ENCODE measurements at regions not wholly inside any gene's neighbourhood (a gene's known extent, or its start where the extent isn't known, plus 50 kb on each side); places are given as distances from the start of the nearest gene placed in this dataset.

- peaks cover 0 to 13% (median 4%) of the 10 kb centered on the region in 5 donors for H3K27me3 Mint-ChIP-seq
- no peaks in the 10 kb centered on the region for H3K9me3 ChIP-seq (ENCODE audit: control insufficient read depth in 2 of 3, low read length in 3 of 3)
- no peaks in the 10 kb centered on the region for H3K36me3 ChIP-seq (ENCODE audit: control insufficient read depth in 2 of 3, insufficient read depth in 3 of 3, low read length in 3 of 3)
- ChIA-PET CTCF (no interaction called here), POLR2A (no interaction called here)
- no peak overlapping the region for H3K27ac ChIP-seq (ENCODE audit: low read depth, low read length)
- H3K9me3 Mint-ChIP-seq, result peaks cover 0 to 15% (median 6%) of the 10 kb centered on the region in 11 donors
- H3K27ac Mint-ChIP-seq, result no peak overlapping the region
- H3K4me3 Mint-ChIP-seq, result no peak overlapping the region
- ATAC-seq (no peak), DNase-seq (no peak)
- H3K4me3 ChIP-seq (ENCODE audit: low read length), result no peak overlapping the region
- no peaks in the 10 kb centered on the region for H3K36me3 Mint-ChIP-seq
- no peaks in the 10 kb centered on the region for H3K4me1 ChIP-seq (ENCODE audit: control insufficient read depth in 2 of 2, insufficient read depth in 2 of 2, low read length in 2 of 2)
- no peaks in the 10 kb centered on the region for H3K4me1 Mint-ChIP-seq
- H3K27me3 ChIP-seq (ENCODE audit: control insufficient read depth in 2 of 2, insufficient read depth in 2 of 2, low read length in 2 of 2), result no peaks in the 10 kb centered on the region
- intact Hi-C loops (cut with micrococcal nuclease), result no loop called here
Measured at GRCh38 chr2:17302281-17302680, 216.0 kb downstream of the RAD51AP2 start.

DNA sequence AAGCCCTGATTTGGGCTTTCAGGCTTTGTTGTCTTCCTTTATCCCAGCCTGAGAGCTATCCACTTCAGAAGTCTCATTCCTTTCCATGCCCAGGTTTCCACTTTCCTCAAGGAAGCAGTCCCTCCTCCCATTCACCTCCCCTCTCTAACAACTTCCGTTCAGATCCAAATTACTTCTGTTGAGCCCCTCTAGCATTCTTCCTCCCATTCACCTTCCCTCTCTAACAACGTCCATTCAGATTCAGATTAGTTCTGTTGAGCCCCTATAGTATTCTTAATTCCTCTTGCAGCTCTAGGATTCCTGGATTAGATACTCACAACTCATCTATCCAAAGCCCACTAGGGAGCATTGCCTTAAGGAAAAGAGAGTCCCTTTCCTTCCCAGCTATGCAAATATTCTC lies 216.8 kb downstream of the RAD51AP2 start:
- Mint-ChIP-seq H3K27ac (no peak overlapping the region), H3K36me3 (no peaks in the 10 kb centered on the region), H3K4me3 (no peak overlapping the region), H3K27me3 (peaks cover 0 to 13% (median 4%) of the 10 kb centered on the region in 5 donors), H3K9me3 (peaks cover 0 to 15% (median 6%) of the 10 kb centered on the region in 11 donors), H3K4me1 (no peaks in the 10 kb centered on the region)
- Histone ChIP-seq H3K36me3 (ENCODE audit: control insufficient read depth in 2 of 3, insufficient read depth in 3 of 3, low read length in 3 of 3) (no peaks in the 10 kb centered on the region), H3K4me3 (ENCODE audit: low read length) (no peak overlapping the region), H3K4me1 (ENCODE audit: control insufficient read depth in 2 of 2, insufficient read depth in 2 of 2, low read length in 2 of 2) (no peaks in the 10 kb centered on the region), H3K27ac (ENCODE audit: low read depth, low read length) (no peak overlapping the region), H3K9me3 (ENCODE audit: control insufficient read depth in 2 of 3, low read length in 3 of 3) (no peaks in the 10 kb centered on the region), H3K27me3 (ENCODE audit: control insufficient read depth in 2 of 2, insufficient read depth in 2 of 2, low read length in 2 of 2) (no peaks in the 10 kb centered on the region)
- ChIA-PET CTCF (no interaction called here), POLR2A (no interaction called here)
- DNase-seq (no peak), ATAC-seq (no peak)
- intact Hi-C loops (cut with micrococcal nuclease), result no loop called here

GRCh38 chr2:17299891-17300540 lies 218.2 kb downstream of the RAD51AP2 start:
- no peak overlapping the region for H3K27ac Mint-ChIP-seq
- no peak overlapping the region for H3K4me3 ChIP-seq (ENCODE audit: low read length)
- H3K36me3 ChIP-seq (ENCODE audit: control insufficient read depth in 2 of 3, insufficient read depth in 3 of 3, low read length in 3 of 3), result no peaks in the 10 kb centered on the region
- no peaks in the 10 kb centered on the region for H3K4me1 Mint-ChIP-seq
- H3K9me3 ChIP-seq (ENCODE audit: control insufficient read depth in 2 of 3, low read length in 3 of 3), result no peaks in the 10 kb centered on the region
- POLR2A ChIA-PET, result no interaction called here
- no peak overlapping the region for H3K27ac ChIP-seq (ENCODE audit: low read depth, low read length)
- H3K36me3 Mint-ChIP-seq, result no peaks in the 10 kb centered on the region
- H3K4me3 Mint-ChIP-seq, result no peak overlapping the region
- intact Hi-C loops (cut with micrococcal nuclease), result no loop called here
- peaks cover 0 to 13% (median 4%) of the 10 kb centered on the region in 5 donors for H3K27me3 Mint-ChIP-seq
- no peak for ATAC-seq
- DNase-seq, result no peak
- no peaks in the 10 kb centered on the region for H3K4me1 ChIP-seq (ENCODE audit: control insufficient read depth in 2 of 2, insufficient read depth in 2 of 2, low read length in 2 of 2)
- peaks cover 0 to 15% (median 6%) of the 10 kb centered on the region in 11 donors for H3K9me3 Mint-ChIP-seq
- H3K27me3 ChIP-seq (ENCODE audit: control insufficient read depth in 2 of 2, insufficient read depth in 2 of 2, low read length in 2 of 2), result no peaks in the 10 kb centered on the region
- CTCF ChIA-PET, result no interaction called here

DNA sequence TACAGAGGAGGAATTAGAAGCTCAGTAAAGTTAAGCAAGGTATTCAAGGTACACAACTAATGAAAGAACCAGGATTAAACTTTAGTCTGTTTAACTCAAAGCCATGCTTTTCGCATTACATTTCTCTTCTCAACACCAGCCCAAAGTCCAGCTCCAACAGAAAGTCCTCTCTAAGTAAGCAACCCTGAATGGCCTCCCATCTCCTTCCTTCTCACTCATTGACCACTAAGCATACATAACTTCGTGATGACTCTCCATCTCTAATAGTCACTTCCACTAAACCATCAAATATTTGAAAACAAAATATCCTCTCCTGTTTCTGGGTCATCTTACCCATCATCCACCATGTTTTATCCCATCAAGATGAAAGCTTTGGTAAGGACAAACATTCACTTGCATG lies 219.8 kb downstream of the RAD51AP2 start:
- DNase-seq (no peak), ATAC-seq (no peak)
- H3K4me1 ChIP-seq (ENCODE audit: control insufficient read depth in 2 of 2, insufficient read depth in 2 of 2, low read length in 2 of 2), result no peaks in the 10 kb centered on the region
- H3K27ac ChIP-seq (ENCODE audit: low read depth, low read length), result no peak overlapping the region
- peaks cover 0 to 15% (median 5%) of the 10 kb centered on the region in 11 donors for H3K9me3 Mint-ChIP-seq
- ChIA-PET CTCF (no interaction called here), POLR2A (no interaction called here)
- no peaks in the 10 kb centered on the region for H3K36me3 ChIP-seq (ENCODE audit: control insufficient read depth in 2 of 3, insufficient read depth in 3 of 3, low read length in 3 of 3)
- no peak overlapping the region for H3K4me3 Mint-ChIP-seq
- no peaks in the 10 kb centered on the region for H3K9me3 ChIP-seq (ENCODE audit: control insufficient read depth in 2 of 3, low read length in 3 of 3)
- no peaks in the 10 kb centered on the region for H3K27me3 ChIP-seq (ENCODE audit: control insufficient read depth in 2 of 2, insufficient read depth in 2 of 2, low read length in 2 of 2)
- no peak overlapping the region for H3K4me3 ChIP-seq (ENCODE audit: low read length)
- peaks cover 0 to 13% (median 4%) of the 10 kb centered on the region in 5 donors for H3K27me3 Mint-ChIP-seq
- H3K27ac Mint-ChIP-seq, result no peak overlapping the region
- H3K36me3 Mint-ChIP-seq, result no peaks in the 10 kb centered on the region
- H3K4me1 Mint-ChIP-seq, result no peaks in the 10 kb centered on the region
- intact Hi-C loops (cut with micrococcal nuclease), result no loop called here

GRCh38 chr2:17296686-17297085 lies 221.6 kb downstream of the RAD51AP2 start:
- no peak for DNase-seq
- Histone ChIP-seq H3K4me1 (ENCODE audit: control insufficient read depth in 2 of 2, insufficient read depth in 2 of 2, low read length in 2 of 2) (no peaks in the 10 kb centered on the region), H3K27me3 (ENCODE audit: control insufficient read depth in 2 of 2, insufficient read depth in 2 of 2, low read length in 2 of 2) (no peaks in the 10 kb centered on the region), H3K36me3 (ENCODE audit: control insufficient read depth in 2 of 3, insufficient read depth in 3 of 3, low read length in 3 of 3) (no peaks in the 10 kb centered on the region), H3K9me3 (ENCODE audit: control insufficient read depth in 2 of 3, low read length in 3 of 3) (no peaks in the 10 kb centered on the region), H3K27ac (ENCODE audit: low read depth, low read length) (no peak overlapping the region), H3K4me3 (ENCODE audit: low read length) (no peak overlapping the region)
- no peaks in the 10 kb centered on the region for H3K4me1 Mint-ChIP-seq
- H3K36me3 Mint-ChIP-seq, result no peaks in the 10 kb centered on the region
- no peak overlapping the region for H3K4me3 Mint-ChIP-seq
- intact Hi-C loops (cut with micrococcal nuclease), result no loop called here
- ATAC-seq, result no peak
- ChIA-PET POLR2A (no interaction called here), CTCF (no interaction called here)
- H3K27me3 Mint-ChIP-seq, result peaks cover 0 to 10% (median 4%) of the 10 kb centered on the region in 5 donors
- peaks cover 0 to 13% (median 5%) of the 10 kb centered on the region in 11 donors for H3K9me3 Mint-ChIP-seq
- no peak overlapping the region for H3K27ac Mint-ChIP-seq

- Histone ChIP-seq H3K4me3 (ENCODE audit: low read length) (no peak overlapping the region), H3K9me3 (ENCODE audit: control insufficient read depth in 2 of 3, low read length in 3 of 3) (no peaks in the 10 kb centered on the region), H3K27ac (ENCODE audit: low read depth, low read length) (no peak overlapping the region), H3K27me3 (ENCODE audit: control insufficient read depth in 2 of 2, insufficient read depth in 2 of 2, low read length in 2 of 2) (no peaks in the 10 kb centered on the region), H3K4me1 (ENCODE audit: control insufficient read depth in 2 of 2, insufficient read depth in 2 of 2, low read length in 2 of 2) (no peaks in the 10 kb centered on the region), H3K36me3 (ENCODE audit: control insufficient read depth in 2 of 3, insufficient read depth in 3 of 3, low read length in 3 of 3) (no peaks in the 10 kb centered on the region)
- ChIA-PET POLR2A (no interaction called here), CTCF (interaction anchor here (1.2 kb wide), 1 partner anchor 12 kb away, joined by 7 read pairs; no protein-coding TSS in a partner anchor)
- Mint-ChIP-seq H3K9me3 (peaks cover 0 to 9% (median 0%) of the 10 kb centered on the region in 11 donors), H3K4me3 (no peak overlapping the region), H3K27ac (no peak overlapping the region), H3K27me3 (peaks cover 0 to 6% (median 3%) of the 10 kb centered on the region in 5 donors), H3K4me1 (no peaks in the 10 kb centered on the region), H3K36me3 (no peaks in the 10 kb centered on the region)
- intact Hi-C loops (cut with micrococcal nuclease), result no loop called here
- DNase-seq (no peak), ATAC-seq (no peak)
Measured at GRCh38 chr2:17289669-17290068, 228.6 kb downstream of the RAD51AP2 start.

DNA sequence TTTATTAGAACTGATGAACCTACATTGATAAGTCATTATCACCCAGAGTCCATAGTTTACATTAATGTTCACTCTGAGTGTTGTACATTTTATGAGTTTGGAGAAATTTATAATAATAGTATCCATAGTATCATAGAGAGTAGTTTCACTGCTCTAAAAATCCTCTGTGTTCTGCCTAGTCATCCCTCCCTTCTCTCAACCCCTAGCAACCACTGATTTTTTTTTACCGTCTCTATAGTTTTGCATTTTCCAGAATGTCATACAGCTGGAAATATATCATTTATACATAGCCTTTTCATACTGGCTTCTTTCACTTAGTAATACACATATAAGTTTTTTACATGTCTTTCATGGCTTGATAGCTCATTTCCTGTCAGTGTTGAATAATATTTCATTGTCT lies 231.1 kb downstream of the RAD51AP2 start:
- intact Hi-C loops (cut with micrococcal nuclease), result no loop called here
- Mint-ChIP-seq H3K4me3 (no peak overlapping the region), H3K4me1 (no peaks in the 10 kb centered on the region), H3K9me3 (peaks cover 0 to 9% (median 2%) of the 10 kb centered on the region in 11 donors), H3K36me3 (no peaks in the 10 kb centered on the region), H3K27me3 (peaks cover 0 to 6% (median 3%) of the 10 kb centered on the region in 5 donors), H3K27ac (no peak overlapping the region)
- Histone ChIP-seq H3K27me3 (ENCODE audit: control insufficient read depth in 2 of 2, insufficient read depth in 2 of 2, low read length in 2 of 2) (no peaks in the 10 kb centered on the region), H3K4me3 (ENCODE audit: low read length) (no peak overlapping the region), H3K36me3 (ENCODE audit: control insufficient read depth in 2 of 3, insufficient read depth in 3 of 3, low read length in 3 of 3) (no peaks in the 10 kb centered on the region), H3K9me3 (ENCODE audit: control insufficient read depth in 2 of 3, low read length in 3 of 3) (no peaks in the 10 kb centered on the region), H3K27ac (ENCODE audit: low read depth, low read length) (no peak overlapping the region), H3K4me1 (ENCODE audit: control insufficient read depth in 2 of 2, insufficient read depth in 2 of 2, low read length in 2 of 2) (no peaks in the 10 kb centered on the region)
- ATAC-seq (no peak), DNase-seq (no peak)
- CTCF ChIA-PET, result no interaction called here
- POLR2A ChIA-PET, result no interaction called here

Measured in naive thymus-derived CD4-positive, alpha-beta T cell (primary cell).